Gastroesophageal sphincter (tissue), 3 donors: ENCODE measurements at regions not wholly inside any gene's neighbourhood (a gene's known extent, or its start where the extent isn't known, plus 50 kb on each side); places are given as distances from the start of the nearest gene placed in this dataset.

Experiments used
- CTCF ChIP-seq, 4 experiments: fragments of 200-600 bp in 2 of 4; fragments of 450-650 bp in 2 of 4; sonication (generic) in 1 of 4; IDR thresholded peaks; one replicate each; pipeline ENCODE4 v1.5.1; 2017 to 2019; ENCODE audit warnings: antibody characterized with exemption in 4 of 4, mild to moderate bottlenecking in 2 of 4, moderate library complexity in 2 of 4
- EP300 ChIP-seq: sonication (generic); formaldehyde crosslinking; IDR thresholded peaks from one replicate; pipeline ENCODE4 v1.6.1; 2017; ENCODE audit warnings: antibody characterized with exemption, mild to moderate bottlenecking
- POLR2A ChIP-seq, 2 donors: fragments of 450-650 bp; IDR thresholded peaks; one replicate each; pipeline ENCODE4 v1.6.1; 2017; ENCODE audit warnings: antibody characterized with exemption in 2 of 2, mild to moderate bottlenecking in 2 of 2, moderate library complexity in 1 of 2
- POLR2AphosphoS5 ChIP-seq: sonication (generic); formaldehyde crosslinking; IDR thresholded peaks from one replicate; pipeline ENCODE4 v1.6.1; 2017; ENCODE audit warnings: antibody characterized with exemption

DNA sequence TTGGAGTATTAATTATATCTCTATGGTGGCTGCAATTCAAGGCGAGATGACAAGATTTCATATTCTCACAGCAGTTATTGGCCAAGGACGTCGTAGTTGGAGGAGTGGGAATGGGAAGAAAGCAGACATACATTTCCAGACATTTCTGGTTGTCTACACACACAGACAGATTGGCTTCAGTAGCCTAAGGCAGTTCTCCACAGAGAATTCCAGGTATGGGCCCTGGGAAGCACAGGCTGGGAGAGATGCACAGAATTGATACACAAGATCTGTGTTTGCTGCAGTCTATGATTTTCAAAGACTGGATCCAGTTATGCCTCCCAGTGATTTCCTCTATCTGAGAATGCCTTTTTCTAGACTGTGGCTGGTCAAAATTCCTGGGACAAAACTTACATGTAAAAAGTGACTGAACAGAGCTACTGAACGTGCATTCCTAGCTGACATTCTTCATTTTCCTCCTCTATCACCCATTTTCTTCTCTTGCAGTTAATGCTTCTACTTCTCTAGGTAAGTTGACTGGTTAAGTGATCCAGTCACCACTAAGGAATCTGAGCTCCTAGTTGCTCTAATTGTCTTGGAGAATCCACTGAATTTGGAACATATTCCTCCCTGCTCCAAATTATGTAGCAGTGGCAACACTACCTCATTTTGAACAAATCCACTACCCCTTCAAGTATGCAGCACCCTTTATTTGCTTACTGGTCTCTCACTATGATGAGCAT is 386.7 kb upstream of the CDH7 start:
- TF ChIP-seq POLR2A (IDR thresholded peaks at IDR 0.05) (no peak), CTCF (IDR thresholded peaks at IDR 0.05) (no peak), EP300 (no peak), POLR2AphosphoS5 (no peak)
